SK-N-DZ (cell line): ENCODE measurements at regions not wholly inside any gene's neighbourhood (a gene's known extent, or its start where the extent isn't known, plus 50 kb on each side); places are given as distances from the start of the nearest gene placed in this dataset.

ENCODE experiments used
- DNase-seq: peaks from one replicate; pipeline ENCODE4 v3.0.0-alpha.2; 2015; ENCODE audit warnings: low spot score

DNA sequence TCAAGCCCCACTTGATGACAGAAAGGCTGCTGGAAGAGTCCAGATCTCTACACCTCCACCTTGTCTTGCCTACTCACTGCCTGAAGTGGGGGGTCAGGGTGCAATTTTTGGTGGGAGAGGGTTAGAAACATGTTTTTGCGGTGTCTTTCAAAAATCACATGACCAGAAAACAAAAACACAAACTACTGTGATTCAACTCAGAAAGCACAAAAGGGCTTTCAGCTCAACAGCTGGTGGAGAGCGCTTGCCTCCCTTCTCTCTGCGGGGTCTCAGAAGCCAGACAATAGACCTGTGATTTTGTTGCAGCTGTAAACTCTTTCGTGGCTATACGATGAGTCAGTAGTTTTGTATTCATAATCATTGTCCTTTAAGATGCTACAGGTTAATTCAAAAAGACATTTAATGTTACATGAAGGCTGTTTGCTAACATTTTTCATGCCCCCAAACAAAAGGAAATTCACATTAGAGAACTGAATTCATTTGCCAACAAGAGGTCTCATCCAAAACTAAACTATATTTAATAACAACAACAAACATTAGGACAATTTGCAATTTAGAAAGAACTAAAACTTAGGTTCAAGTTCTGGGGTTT, 172.6 kb upstream of the RAI14 start:
- no peak for DNase-seq

- DNase-seq: no peak
These were observed 171.8 kb upstream of the RAI14 start for GRCh38 chr5:34484216-34484920.

GRCh38 chr5:34485768-34486030, 170.4 kb upstream of the RAI14 start:
- DNase-seq: no peak

DNA sequence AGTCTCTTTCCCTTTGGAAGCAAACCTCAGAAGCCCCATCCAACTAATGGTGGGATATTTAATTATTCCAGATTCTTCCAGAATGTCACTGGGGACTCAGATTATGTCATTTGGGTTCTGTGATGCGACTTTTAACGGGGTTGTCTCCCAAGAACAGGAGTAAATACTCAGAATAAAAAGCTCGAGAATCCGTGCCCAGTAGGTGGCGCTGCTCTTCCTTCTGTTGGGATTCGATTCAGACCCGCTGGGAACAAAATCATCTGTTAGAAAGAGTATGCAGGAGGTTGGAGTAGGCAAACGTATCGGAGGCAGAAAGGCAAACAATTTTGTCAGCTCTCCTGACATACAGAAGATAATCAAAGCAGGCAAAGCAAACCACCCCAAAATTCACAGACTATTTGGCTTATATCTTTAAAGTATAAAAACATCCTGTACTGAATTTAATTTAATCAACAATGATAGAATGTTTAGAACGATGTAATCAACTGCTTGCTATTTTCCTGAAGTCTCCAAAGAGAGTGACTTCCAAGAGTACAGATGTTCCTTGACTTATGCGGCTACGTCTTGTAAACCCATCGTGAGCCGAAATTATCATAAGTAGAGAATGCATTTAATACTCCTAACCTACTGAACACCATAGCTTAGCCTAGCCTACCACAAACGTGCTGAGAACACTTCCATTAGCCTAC, 169.8 kb upstream of the RAI14 start:
- DNase-seq: peak; percentile 82

DNA sequence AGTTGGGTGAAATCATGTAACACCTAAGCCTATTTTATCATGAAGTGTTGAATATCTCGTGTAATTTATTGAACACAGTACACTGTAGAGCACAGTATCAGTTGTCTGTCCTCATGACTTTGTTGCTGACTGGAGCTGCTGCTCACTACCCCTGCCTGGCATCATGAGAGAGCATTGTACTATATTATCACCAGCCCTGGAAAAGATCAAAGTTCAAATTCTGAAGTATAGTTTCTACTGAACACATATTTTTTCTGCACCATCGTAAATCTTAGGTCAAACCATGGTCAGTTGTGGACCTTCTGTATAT, 169.3 kb upstream of the RAI14 start:
- DNase-seq: no peak

DNA sequence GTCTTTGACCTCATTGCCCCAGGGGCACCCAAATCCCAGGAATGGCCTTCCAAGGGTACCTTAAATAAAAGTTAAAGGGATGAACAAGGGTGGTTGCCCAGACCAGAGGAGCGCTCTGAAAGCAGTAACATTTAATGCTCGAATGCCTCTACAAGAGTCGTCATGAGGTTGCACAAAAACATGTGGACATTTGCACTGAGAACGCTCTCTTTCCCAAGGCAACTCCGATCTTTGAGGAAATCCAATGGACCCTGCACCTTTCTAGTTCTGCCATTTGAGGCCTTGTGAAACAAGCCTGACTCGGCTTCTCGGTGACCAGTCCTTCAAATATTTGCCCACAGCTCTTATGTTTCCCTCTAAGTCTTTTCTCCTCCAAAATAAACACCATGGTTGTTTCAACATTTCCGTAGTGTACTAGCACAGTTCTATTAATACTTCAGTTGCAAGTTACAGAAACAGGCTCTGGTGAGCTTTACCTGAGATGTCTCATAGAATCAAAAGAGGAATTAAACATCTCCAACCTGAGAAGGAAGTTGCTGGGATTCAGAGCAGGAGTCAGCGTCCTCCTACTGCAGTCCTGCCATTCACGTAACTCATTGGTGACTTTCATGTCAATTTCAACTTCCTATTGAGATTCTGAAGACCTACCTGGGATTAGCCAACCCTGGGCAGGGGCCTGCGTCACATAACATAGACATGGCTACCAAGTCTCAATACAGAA, 168.8 kb upstream of the RAI14 start:
- DNase-seq: no peak

DNA sequence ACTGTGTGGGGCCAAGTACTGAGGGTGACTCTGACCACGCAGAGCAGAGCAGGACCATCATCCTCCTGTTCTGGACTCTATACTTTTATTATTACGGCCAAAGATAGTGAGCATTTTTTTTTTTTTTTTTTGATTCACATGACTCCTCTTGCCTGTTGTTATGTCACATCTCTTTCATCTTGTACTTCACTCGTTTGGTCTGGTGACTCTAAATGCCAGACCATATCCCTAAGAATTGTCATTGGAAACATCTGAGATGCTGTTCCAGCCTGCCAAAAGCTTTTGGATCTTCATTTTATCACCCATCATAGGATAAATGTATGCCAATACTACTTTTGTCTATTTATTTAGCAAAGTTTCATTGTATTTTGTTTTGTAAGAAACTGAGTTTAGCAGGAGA, 168.2 kb upstream of the RAI14 start:
- DNase-seq: no peak

GRCh38 chr5:34488984-34489383, 167.1 kb upstream of the RAI14 start:
- no peak for DNase-seq

DNA sequence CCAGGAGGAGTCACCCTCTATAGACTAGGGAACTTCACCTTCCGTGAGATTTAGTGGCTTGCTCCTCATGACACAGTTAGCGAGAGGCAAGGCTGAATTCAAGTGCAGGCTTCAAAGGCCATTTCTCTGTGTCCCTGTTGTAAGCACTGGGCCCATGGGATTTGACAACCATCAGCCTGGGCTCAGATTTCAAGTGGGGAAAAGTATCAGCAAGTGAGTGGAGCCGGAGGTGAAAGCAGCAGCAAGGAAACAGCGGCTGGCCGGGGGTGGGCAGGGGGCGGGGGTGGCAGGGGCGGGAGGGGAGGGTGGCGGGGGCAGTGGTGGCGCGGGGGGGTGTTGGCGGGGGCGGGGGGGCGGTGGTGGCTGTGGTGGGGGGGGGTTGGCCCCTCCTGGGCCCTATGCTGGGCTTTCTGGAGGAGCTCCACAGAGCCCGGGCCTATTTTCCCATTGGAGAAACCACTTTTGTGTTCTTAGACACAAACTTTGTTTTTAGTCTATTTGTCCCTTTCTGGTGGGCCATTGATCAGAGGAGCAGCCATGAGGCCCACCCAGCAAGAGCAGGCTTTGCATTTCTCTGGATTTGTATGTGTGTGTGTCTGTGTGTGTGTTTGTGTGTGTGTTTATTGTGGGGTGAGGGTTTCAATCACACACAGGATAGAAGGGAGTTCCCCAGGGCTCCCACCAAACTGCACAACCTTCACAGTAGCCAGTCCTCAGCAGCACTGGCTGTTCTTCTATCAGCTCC, 165.4 kb upstream of the RAI14 start:
- DNase-seq: peak; percentile 74

DNA sequence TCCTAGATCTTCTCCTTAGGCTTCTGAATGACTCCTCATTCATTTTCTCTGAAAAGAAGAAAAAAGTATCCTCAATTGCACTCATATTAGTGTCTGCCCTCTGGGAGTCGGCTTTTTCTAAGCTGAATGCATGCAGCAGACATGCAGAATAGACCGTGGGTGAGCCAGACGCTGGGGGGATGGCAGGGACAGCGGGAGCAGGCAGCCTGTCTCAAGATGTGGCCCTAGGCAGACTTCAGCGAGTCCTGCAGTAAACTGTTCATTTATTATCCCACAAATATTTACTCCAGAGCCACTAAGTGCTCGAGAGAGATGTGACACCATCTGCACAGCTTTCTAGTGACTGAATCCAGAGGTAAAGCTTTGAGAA, 164.9 kb upstream of the RAI14 start:
- peak; percentile 42 for DNase-seq

- no peak for DNase-seq
These were observed 161.9 kb upstream of the RAI14 start for GRCh38 chr5:34494111-34494755.

GRCh38 chr5:34495178-34495577, 160.9 kb upstream of the RAI14 start:
- no peak for DNase-seq

DNA sequence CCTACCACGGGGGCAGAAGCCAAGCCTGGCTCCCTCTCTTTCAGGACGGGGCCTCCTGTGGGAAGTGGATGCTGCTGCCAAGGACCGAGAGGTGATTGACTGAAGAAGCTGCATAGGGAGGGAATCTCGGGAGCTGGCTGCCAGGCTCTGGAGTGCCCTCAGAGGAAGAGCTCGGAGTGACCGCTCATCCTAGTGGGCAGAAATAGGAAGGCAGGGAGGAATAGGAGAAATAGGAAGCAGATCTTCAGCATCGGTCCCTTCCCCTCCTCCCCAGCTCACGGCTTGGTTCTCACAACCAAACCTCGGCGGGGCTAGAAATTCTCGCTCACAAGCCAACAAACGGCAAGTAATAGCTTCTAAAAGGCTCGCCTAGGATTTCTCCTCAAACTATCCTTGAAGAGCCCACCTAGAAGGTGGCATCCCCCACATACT, 159.9 kb upstream of the RAI14 start:
- no peak for DNase-seq

GRCh38 chr5:34496701-34497469, 159.2 kb upstream of the RAI14 start:
- DNase-seq: no peak

- no peak for DNase-seq
These were observed 158.7 kb upstream of the RAI14 start for GRCh38 chr5:34497470-34497808.

GRCh38 chr5:34498572-34498971, 157.6 kb upstream of the RAI14 start:
- no peak for DNase-seq

DNA sequence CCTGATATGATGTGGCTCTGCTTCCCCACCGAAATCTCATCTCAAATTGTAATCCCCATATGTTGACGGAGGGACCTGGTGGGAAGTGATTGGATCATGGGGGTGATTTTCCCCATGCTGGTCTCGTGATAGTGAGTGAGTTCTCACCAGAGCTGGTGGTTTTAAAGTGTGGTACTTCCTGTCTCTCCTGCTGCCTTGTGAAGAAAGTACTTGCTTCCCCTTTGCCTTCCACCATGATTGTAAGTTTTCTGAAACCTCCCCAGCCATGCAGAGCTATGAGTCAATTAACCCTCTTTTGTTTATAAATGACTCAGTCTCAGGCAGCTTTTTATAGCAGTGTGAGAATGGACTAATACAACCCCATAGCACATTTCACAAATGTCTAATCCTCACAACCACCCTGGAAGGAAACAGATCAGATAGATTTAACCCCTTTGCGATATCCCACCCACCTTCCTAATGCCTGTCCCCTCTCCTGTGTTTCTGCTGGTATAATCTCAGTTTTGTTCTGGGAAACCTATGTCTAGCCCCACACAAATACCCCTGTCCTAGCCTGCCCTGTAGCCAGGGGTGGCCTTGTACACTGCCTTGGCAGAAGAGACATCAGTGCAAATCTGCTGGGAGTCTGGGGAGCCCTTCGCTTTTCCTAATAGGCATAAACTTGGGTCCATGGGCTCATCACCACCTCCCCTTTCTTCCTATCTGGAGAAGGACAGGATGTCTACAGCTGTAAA, 157.0 kb upstream of the RAI14 start:
- no peak for DNase-seq

DNA sequence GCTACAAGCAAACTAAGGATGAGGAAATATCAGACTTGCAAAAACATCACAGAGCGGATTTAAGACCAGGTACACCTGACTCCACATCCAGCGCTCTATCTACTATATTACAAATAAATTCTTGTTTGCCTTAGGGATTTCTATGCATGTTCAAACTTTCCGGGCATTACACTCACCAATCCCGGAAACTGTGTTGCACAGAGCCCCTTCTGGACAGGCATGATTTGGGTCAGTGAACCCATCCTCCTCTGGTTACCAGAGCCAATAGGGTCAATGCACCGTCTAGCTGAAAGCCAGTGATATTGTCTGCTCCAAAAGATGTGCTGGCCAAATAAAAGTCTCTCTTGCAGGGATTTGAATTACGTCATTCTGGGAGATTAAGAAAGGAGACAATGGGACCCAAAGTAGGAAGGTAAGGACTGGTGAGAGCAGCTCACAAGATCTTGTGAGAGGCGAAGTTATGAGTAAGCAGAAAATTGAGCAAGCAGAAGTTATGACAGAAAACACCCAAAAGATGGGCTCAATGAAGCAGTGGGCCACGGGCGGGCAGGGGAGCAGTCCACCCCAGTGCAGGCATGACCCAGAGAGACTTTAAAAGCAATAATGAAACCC, 155.8 kb upstream of the RAI14 start:
- DNase-seq: no peak

- no peak for DNase-seq
These were observed 155.1 kb upstream of the RAI14 start for GRCh38 chr5:34501016-34501415.

GRCh38 chr5:34501840-34502239, 154.3 kb upstream of the RAI14 start:
- no peak for DNase-seq
